ENCODE measurements at regions not wholly inside any gene's neighbourhood (a gene's known extent, or its start where the extent isn't known, plus 50 kb on each side); places are given as distances from the start of the nearest gene placed in this dataset.

- H3K27ac ChIP-seq = peak overlapping the region; percentile 82
- TF ChIP-seq ZFX (IDR thresholded peaks at IDR 0.05) (no peak), CTCF (conservative IDR thresholded peaks at IDR 0.05) (no peak)
Measured at GRCh38 chr6:145266432-145267075, 468.8 kb downstream of the EPM2A start.

GRCh38 chr6:145267076-145267867, 468.0 kb downstream of the EPM2A start:
- peak overlapping the region; percentile 82 for H3K27ac ChIP-seq
- TF ChIP-seq CTCF (conservative IDR thresholded peaks at IDR 0.05) (no peak), ZFX (IDR thresholded peaks at IDR 0.05) (no peak)

GRCh38 chr6:145270464-145270863, 464.9 kb downstream of the EPM2A start:
- H3K27ac ChIP-seq = no peak overlapping the region
- TF ChIP-seq CTCF (conservative IDR thresholded peaks at IDR 0.05) (no peak), ZFX (IDR thresholded peaks at IDR 0.05) (no peak)

- TF ChIP-seq ZFX (IDR thresholded peaks at IDR 0.05) (no peak), CTCF (conservative IDR thresholded peaks at IDR 0.05) (no peak)
- H3K27ac ChIP-seq = no peak overlapping the region
Measured at GRCh38 chr6:145271040-145271439, 464.3 kb downstream of the EPM2A start.

GRCh38 chr6:145271577-145271976, 463.7 kb downstream of the EPM2A start:
- no peak overlapping the region for H3K27ac ChIP-seq
- TF ChIP-seq ZFX (IDR thresholded peaks at IDR 0.05) (no peak), CTCF (conservative IDR thresholded peaks at IDR 0.05) (no peak)

GRCh38 chr6:145272246-145272645, 463.1 kb downstream of the EPM2A start:
- TF ChIP-seq ZFX (IDR thresholded peaks at IDR 0.05) (no peak), CTCF (conservative IDR thresholded peaks at IDR 0.05) (no peak)
- no peak overlapping the region for H3K27ac ChIP-seq

GRCh38 chr6:145273136-145273535, 462.2 kb downstream of the EPM2A start:
- H3K27ac ChIP-seq = no peak overlapping the region
- TF ChIP-seq CTCF (conservative IDR thresholded peaks at IDR 0.05) = no peak
- no peak for TF ChIP-seq ZFX (IDR thresholded peaks at IDR 0.05)

Measured in C4-2B (cell line).